Lung (tissue), 11 donors: ENCODE measurements at regions not wholly inside any gene's neighbourhood (a gene's known extent, or its start where the extent isn't known, plus 50 kb on each side); places are given as distances from the start of the nearest gene placed in this dataset.

Source experiments
- ATAC-seq: fragments of 200-7000 bp; cut with Tn5 transposase; one replicate; pipeline ENCODE4 v1.9.1; 2020; ENCODE audit warnings: moderate number of reproducible peaks; ENCODE audit not compliant: insufficient read depth, low FRiP score
- DNase-seq, 3 donors: peaks; one replicate each; pipeline ENCODE4 v3.0.0-alpha.2; 2013 to 2017
- H3K27ac ChIP-seq, 2 donors: one replicate each; pipeline ENCODE4 v1.5.1; 2013; ENCODE audit warnings: mild to moderate bottlenecking in 2 of 2, moderate library complexity in 2 of 2, control low read depth in 1 of 2, inconsistent platforms in 1 of 2, low read depth in 1 of 2, low read length in 1 of 2
- H3K27me3 ChIP-seq, 3 donors: one replicate each; pipeline ENCODE4 v1.5.1; 2013; ENCODE audit warnings: low read length in 2 of 3; ENCODE audit not compliant: control insufficient read depth in 3 of 3, insufficient read depth in 3 of 3
- H3K36me3 ChIP-seq, 4 donors: one replicate each; pipeline ENCODE4 v1.5.1; 2013; ENCODE audit warnings: low read length in 4 of 4, mild to moderate bottlenecking in 1 of 4, moderate library complexity in 1 of 4; ENCODE audit not compliant: control insufficient read depth in 4 of 4, insufficient read depth in 4 of 4
- H3K4me1 ChIP-seq, 5 donors: one replicate each; pipeline ENCODE4 v1.5.1; 2013; ENCODE audit warnings: low read length in 5 of 5, mild to moderate bottlenecking in 2 of 5, moderate library complexity in 1 of 5; ENCODE audit not compliant: control insufficient read depth in 5 of 5, insufficient read depth in 5 of 5
- H3K4me3 ChIP-seq: one replicate; pipeline ENCODE4 v1.5.1; 2013; ENCODE audit warnings: mild to moderate bottlenecking, control low read depth, moderate library complexity
- H3K9ac ChIP-seq, 2 donors: one replicate each; pipeline ENCODE4 v1.5.1; 2013; ENCODE audit warnings: low read length in 2 of 2, control low read depth in 1 of 2; ENCODE audit not compliant: insufficient read depth in 1 of 2
- H3K9me3 ChIP-seq, 4 donors: one replicate each; pipeline ENCODE4 v1.5.1; 2013; ENCODE audit warnings: low read length in 3 of 4, mild to moderate bottlenecking in 1 of 4, moderate library complexity in 1 of 4; ENCODE audit not compliant: control insufficient read depth in 4 of 4, insufficient read depth in 3 of 4
- WGBS, 2 donors: extraction: QIAGEN DNeasy Blood & Tissue Kit; methylation state at CpG; one replicate each; pipeline ENCODE4 v1.1.7; 2013; 5-methylcytosine and 5-hydroxymethylcytosine counted together
- TF ChIP-seq, protein P1 (sequence below): IDR thresholded peaks from 2 replicates; pipeline ENCODE4 v1.5.1; 2012; ENCODE audit warnings: mild to moderate bottlenecking; ENCODE audit errors: control extremely low read depth, extremely low read depth
- donor health status: control.
- donor health status: control.
- donor health status: Bipolar disorder and iron deficiency.
- donor health status: healthy.
- donor health status: DM: yes; HTN: yes; CAD: no.

DNA sequence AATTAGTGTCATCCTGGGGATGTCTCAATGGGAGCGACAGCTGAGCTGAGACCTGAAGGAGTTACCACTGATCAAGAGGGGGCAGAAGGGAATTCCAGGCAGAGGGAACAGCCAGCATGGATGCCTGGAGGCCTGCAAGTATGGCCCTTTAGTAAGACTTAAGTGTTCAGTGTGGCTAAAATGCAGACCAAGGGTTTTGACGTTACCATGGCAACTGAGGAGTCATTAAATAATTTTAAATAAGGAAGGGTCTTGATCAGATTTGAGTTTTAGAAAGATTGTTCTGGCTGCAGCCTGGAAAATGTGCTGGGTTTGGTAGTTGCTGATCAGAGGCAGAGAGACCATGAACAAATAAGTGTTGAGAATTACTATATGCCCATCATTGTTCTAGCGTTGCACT lies 285.5 kb downstream of the USP46 start:
- H3K4me1 ChIP-seq: no peaks in the 10 kb centered on the region
- no peak overlapping the region for H3K9ac ChIP-seq
- TF ChIP-seq, protein P1, sequence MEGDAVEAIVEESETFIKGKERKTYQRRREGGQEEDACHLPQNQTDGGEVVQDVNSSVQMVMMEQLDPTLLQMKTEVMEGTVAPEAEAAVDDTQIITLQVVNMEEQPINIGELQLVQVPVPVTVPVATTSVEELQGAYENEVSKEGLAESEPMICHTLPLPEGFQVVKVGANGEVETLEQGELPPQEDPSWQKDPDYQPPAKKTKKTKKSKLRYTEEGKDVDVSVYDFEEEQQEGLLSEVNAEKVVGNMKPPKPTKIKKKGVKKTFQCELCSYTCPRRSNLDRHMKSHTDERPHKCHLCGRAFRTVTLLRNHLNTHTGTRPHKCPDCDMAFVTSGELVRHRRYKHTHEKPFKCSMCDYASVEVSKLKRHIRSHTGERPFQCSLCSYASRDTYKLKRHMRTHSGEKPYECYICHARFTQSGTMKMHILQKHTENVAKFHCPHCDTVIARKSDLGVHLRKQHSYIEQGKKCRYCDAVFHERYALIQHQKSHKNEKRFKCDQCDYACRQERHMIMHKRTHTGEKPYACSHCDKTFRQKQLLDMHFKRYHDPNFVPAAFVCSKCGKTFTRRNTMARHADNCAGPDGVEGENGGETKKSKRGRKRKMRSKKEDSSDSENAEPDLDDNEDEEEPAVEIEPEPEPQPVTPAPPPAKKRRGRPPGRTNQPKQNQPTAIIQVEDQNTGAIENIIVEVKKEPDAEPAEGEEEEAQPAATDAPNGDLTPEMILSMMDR: no peak
- H3K4me3 ChIP-seq: no peak overlapping the region
- H3K27ac ChIP-seq: no peak overlapping the region
- DNase-seq: no peak
- 65 to 74% methylated on average over 3 of the region's 3 CpGs for WGBS, 2 donors
- H3K27me3 ChIP-seq: no peaks in the 10 kb centered on the region
- no peaks in the 10 kb centered on the region for H3K9me3 ChIP-seq
- no peak for ATAC-seq
- H3K36me3 ChIP-seq: no peaks in the 10 kb centered on the region

DNA sequence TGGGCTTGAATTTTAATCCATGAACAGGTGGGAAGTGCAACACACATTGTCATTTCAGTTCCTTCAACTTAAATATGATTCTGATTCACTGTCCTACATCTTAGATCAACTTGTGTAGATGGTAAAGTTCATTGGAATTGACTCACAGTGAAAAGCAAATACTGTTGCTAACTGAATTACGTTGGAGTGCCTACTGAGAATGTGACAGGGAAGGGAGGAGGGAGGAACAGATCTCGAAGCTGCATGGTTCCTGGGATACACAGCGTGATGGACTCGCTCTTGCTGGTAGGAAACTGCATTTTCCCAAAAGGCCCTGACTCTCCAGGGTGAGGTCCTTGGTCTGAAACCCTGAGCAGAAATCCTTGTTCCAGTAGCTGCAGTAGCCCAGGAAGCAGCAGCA lies 284.2 kb downstream of the USP46 start:
- Histone ChIP-seq H3K4me1 (no peaks in the 10 kb centered on the region), H3K9me3 (no peaks in the 10 kb centered on the region), H3K4me3 (no peak overlapping the region), H3K27me3 (no peaks in the 10 kb centered on the region), H3K9ac (no peak overlapping the region), H3K27ac (no peak overlapping the region), H3K36me3 (no peaks in the 10 kb centered on the region)
- TF ChIP-seq, protein P1: no peak
- ATAC-seq: no peak
- 58% methylated on average over 4 of the region's 4 CpGs for WGBS, 2 donors
- no peak for DNase-seq

GRCh38 chr4:52376132-52376704 lies 282.9 kb downstream of the USP46 start:
- TF ChIP-seq, protein P1: peak; percentile 29
- Histone ChIP-seq H3K36me3 (no peaks in the 10 kb centered on the region), H3K27me3 (no peaks in the 10 kb centered on the region), H3K4me1 (no peaks in the 10 kb centered on the region), H3K4me3 (no peak overlapping the region), H3K9me3 (no peaks in the 10 kb centered on the region), H3K27ac (no peak overlapping the region), H3K9ac (no peak overlapping the region)
- WGBS, 2 donors: 62% methylated on average over 7 of the region's 7 CpGs
- ATAC-seq: no peak
- peak; percentile 21 to 77 (median 75) for DNase-seq

GRCh38 chr4:52377563-52377962 lies 281.5 kb downstream of the USP46 start:
- TF ChIP-seq, protein P1: no peak
- 90 to 92% methylated on average over 9 of the region's 9 CpGs for WGBS, 2 donors
- no peaks in the 10 kb centered on the region for H3K36me3 ChIP-seq
- H3K9ac ChIP-seq: no peak overlapping the region
- H3K27ac ChIP-seq: no peak overlapping the region
- no peak for ATAC-seq
- H3K4me3 ChIP-seq: no peak overlapping the region
- no peaks in the 10 kb centered on the region for H3K4me1 ChIP-seq
- DNase-seq: no peak
- no peaks in the 10 kb centered on the region for H3K9me3 ChIP-seq
- H3K27me3 ChIP-seq: no peaks in the 10 kb centered on the region
